Endodermal cell (in vitro differentiated cells): ENCODE measurements at regions not wholly inside any gene's neighbourhood (a gene's known extent, or its start where the extent isn't known, plus 50 kb on each side); places are given as distances from the start of the nearest gene placed in this dataset.

Experiments
- DNase-seq: peaks from one replicate; pipeline ENCODE4 v3.0.0-alpha.2; 2017
- H3K27ac ChIP-seq: 2 replicates; pipeline ENCODE4 v1.5.1; 2013; ENCODE audit warnings: mild to moderate bottlenecking, low read depth, low read length, moderate library complexity
- H3K27me3 ChIP-seq: 2 replicates; pipeline ENCODE4 v1.6.1; 2013; ENCODE audit warnings: mild to moderate bottlenecking, low read length, moderate library complexity; ENCODE audit not compliant: insufficient read depth, control insufficient read depth, poor library complexity, severe bottlenecking
- H3K36me3 ChIP-seq: 2 replicates; pipeline ENCODE4 v1.7.0; 2013; ENCODE audit warnings: mild to moderate bottlenecking, low read length, moderate library complexity; ENCODE audit not compliant: control insufficient read depth, insufficient read depth
- H3K4me1 ChIP-seq: one replicate; pipeline ENCODE4 v1.7.0; 2013; ENCODE audit warnings: low read length; ENCODE audit not compliant: control insufficient read depth, insufficient read depth
- H3K4me3 ChIP-seq: 2 replicates; pipeline ENCODE4 v1.5.1; 2013; ENCODE audit warnings: mild to moderate bottlenecking, low read length, moderate library complexity
- H3K9ac ChIP-seq: 2 replicates; pipeline ENCODE4 v1.6.1; 2013; ENCODE audit warnings: mild to moderate bottlenecking, low read length, moderate library complexity; ENCODE audit not compliant: poor library complexity, severe bottlenecking; ENCODE audit errors: extremely low read depth
- H3K9me3 ChIP-seq: 2 replicates; pipeline ENCODE4 v1.6.1; 2013; ENCODE audit warnings: mild to moderate bottlenecking, low read length, moderate library complexity; ENCODE audit not compliant: control insufficient read depth
- H3K27ac Mint-ChIP-seq: 2 replicates; pipeline ENCODE4 v1.8.0; 2020; ENCODE audit warnings: mixed read lengths
- H3K27me3 Mint-ChIP-seq: 2 replicates; pipeline ENCODE4 v1.8.0; 2021; ENCODE audit warnings: mild to moderate bottlenecking, mixed read lengths; ENCODE audit not compliant: insufficient read depth
- H3K36me3 Mint-ChIP-seq: 2 replicates; pipeline ENCODE4 v1.8.0; 2020; ENCODE audit warnings: low read depth, mixed read lengths
- H3K4me1 Mint-ChIP-seq: 2 replicates; pipeline ENCODE4 v1.8.0; 2020; ENCODE audit warnings: mixed read lengths
- H3K4me3 Mint-ChIP-seq: 2 replicates; pipeline ENCODE4 v1.8.0; 2020; ENCODE audit warnings: mild to moderate bottlenecking, moderate library complexity, mixed read lengths
- H3K9me3 Mint-ChIP-seq: 2 replicates; pipeline ENCODE4 v1.8.0; 2020; ENCODE audit warnings: mild to moderate bottlenecking, mixed read lengths
- WGBS, 2 experiments: methylation state at CpG; one replicate each; pipeline versions ENCODE4 v1.1.5 to v1.1.7; 2013; ENCODE audit warnings: missing lambda C conversion rate in 2 of 2, mixed read lengths in 1 of 2; ENCODE audit not compliant: insufficient coverage in 1 of 2, insufficient read length in 1 of 2; 5-methylcytosine and 5-hydroxymethylcytosine counted together
- TF ChIP-seq, protein P1 (sequence below): fragments of 200-600 bp; sonication (generic); conservative IDR thresholded peaks from 2 replicates; pipeline ENCODE4 v1.5.0; 2021; ENCODE audit warnings: antibody characterized with exemption, mild to moderate bottlenecking

DNA sequence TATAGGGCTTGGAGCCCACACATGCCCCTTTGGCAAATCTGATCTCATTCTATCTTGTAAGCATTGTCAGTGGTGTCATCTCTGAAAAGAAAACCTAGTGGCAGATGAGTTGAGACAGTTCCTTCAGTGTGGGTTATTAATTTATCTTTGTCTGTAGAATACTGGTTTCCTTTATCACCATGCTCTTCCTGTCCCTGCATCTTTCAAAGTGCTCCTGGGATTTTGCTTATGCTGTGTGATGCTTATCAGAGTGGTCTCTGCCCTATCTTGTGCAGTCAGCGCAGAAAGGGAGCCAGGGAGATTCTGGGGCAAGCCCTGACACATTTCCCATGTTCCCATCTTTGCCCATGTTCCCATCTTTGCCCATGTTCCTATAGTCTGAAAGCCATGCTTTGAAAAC is 402.9 kb downstream of the RWDD3 start:
- Histone ChIP-seq H3K9me3 (no peaks in the 10 kb centered on the region), H3K4me1 (no peaks in the 10 kb centered on the region), H3K27me3 (no peaks in the 10 kb centered on the region), H3K36me3 (no peaks in the 10 kb centered on the region), H3K4me3 (no peak overlapping the region), H3K27ac (no peak overlapping the region), H3K9ac (no peak overlapping the region)
- 88 to 100% methylated on average over 1 of the region's 1 CpG for WGBS, 2 experiments
- no peak overlapping the region for H3K4me3 Mint-ChIP-seq
- H3K9me3 Mint-ChIP-seq = no peaks in the 10 kb centered on the region
- no peaks in the 10 kb centered on the region for H3K27me3 Mint-ChIP-seq
- H3K36me3 Mint-ChIP-seq = no peaks in the 10 kb centered on the region
- TF ChIP-seq, protein P1, sequence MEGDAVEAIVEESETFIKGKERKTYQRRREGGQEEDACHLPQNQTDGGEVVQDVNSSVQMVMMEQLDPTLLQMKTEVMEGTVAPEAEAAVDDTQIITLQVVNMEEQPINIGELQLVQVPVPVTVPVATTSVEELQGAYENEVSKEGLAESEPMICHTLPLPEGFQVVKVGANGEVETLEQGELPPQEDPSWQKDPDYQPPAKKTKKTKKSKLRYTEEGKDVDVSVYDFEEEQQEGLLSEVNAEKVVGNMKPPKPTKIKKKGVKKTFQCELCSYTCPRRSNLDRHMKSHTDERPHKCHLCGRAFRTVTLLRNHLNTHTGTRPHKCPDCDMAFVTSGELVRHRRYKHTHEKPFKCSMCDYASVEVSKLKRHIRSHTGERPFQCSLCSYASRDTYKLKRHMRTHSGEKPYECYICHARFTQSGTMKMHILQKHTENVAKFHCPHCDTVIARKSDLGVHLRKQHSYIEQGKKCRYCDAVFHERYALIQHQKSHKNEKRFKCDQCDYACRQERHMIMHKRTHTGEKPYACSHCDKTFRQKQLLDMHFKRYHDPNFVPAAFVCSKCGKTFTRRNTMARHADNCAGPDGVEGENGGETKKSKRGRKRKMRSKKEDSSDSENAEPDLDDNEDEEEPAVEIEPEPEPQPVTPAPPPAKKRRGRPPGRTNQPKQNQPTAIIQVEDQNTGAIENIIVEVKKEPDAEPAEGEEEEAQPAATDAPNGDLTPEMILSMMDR = no peak
- peaks cover 11% of the 10 kb centered on the region for H3K4me1 Mint-ChIP-seq
- DNase-seq = no peak
- no peak overlapping the region for H3K27ac Mint-ChIP-seq

DNA sequence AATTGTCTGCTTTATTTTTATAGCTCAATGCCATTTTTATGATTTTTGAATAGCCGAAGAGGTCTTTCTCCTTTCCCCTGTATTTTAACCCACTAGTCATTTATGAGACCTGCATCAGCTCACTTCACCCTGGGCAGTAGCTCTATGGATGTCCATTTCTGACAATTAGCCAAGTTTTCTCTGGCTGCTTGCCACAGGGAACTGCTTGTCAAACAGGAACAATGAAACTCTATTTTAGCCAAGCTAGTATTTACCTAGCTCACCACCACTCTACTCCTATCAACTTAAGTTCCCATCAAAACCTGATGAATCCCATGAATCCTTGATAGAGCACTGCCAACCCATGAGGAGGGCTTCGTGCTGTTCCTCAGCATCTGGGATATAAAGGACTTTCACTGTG is 406.7 kb downstream of the RWDD3 start:
- Mint-ChIP-seq H3K9me3 (no peaks in the 10 kb centered on the region), H3K27ac (no peak overlapping the region), H3K36me3 (no peaks in the 10 kb centered on the region), H3K4me3 (no peak overlapping the region), H3K4me1 (peaks cover 14% of the 10 kb centered on the region), H3K27me3 (no peaks in the 10 kb centered on the region)
- Histone ChIP-seq H3K4me3 (no peak overlapping the region), H3K27me3 (no peaks in the 10 kb centered on the region), H3K27ac (no peak overlapping the region), H3K9ac (no peak overlapping the region), H3K36me3 (no peaks in the 10 kb centered on the region), H3K4me1 (no peaks in the 10 kb centered on the region), H3K9me3 (no peaks in the 10 kb centered on the region)
- DNase-seq = no peak
- WGBS, 2 experiments = 83 to 88% methylated on average over 1 to 2 of the region's 2 CpGs
- TF ChIP-seq, protein P1 = no peak

DNA sequence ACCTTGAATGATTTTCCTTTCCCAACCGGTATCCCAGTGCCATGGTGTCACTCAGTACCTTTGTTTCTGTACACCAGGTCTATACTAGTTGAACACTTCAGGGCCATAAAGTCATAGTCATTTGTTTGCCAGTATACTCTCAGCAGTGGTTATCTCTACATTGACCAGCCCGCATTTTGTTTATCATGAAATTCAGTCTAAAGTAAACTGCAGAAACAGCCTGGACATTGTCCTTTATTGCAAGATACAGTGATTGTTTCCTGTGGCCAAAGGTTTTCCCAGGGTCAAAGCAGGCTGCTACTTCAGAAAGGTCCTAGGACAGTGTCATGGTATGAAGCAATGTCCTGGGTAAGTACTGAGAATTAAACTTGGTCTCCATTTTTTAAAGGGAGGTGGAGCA is 407.4 kb downstream of the RWDD3 start:
- Histone ChIP-seq H3K4me3 (no peak overlapping the region), H3K9ac (no peak overlapping the region), H3K9me3 (no peaks in the 10 kb centered on the region), H3K4me1 (no peaks in the 10 kb centered on the region), H3K36me3 (no peaks in the 10 kb centered on the region), H3K27me3 (no peaks in the 10 kb centered on the region), H3K27ac (no peak overlapping the region)
- H3K9me3 Mint-ChIP-seq = no peaks in the 10 kb centered on the region
- WGBS, 2 experiments = 94 to 95% methylated on average over 2 of the region's 2 CpGs
- no peak for DNase-seq
- TF ChIP-seq, protein P1 = no peak
- H3K27me3 Mint-ChIP-seq = no peaks in the 10 kb centered on the region
- H3K4me3 Mint-ChIP-seq = no peak overlapping the region
- no peaks in the 10 kb centered on the region for H3K36me3 Mint-ChIP-seq
- peaks cover 14% of the 10 kb centered on the region for H3K4me1 Mint-ChIP-seq
- no peak overlapping the region for H3K27ac Mint-ChIP-seq
